ENCODE measurements at regions not wholly inside any gene's neighbourhood (a gene's known extent, or its start where the extent isn't known, plus 50 kb on each side); places are given as distances from the start of the nearest gene placed in this dataset.

GRCh38 chr1:164051782-164052181, 507.2 kb upstream of the PBX1 start:
- no peak for TF ChIP-seq CTCF (IDR thresholded peaks at IDR 0.05; ENCODE audit: control extremely low read depth, extremely low read depth, low read depth, missing control alignments)
- ChIA-PET POLR2A (no interaction called here), CTCF (no interaction called here)
- DNase-seq (ENCODE audit: extremely low spot score), result no peak

GRCh38 chr1:164054331-164054730, 504.7 kb upstream of the PBX1 start:
- POLR2A ChIA-PET, result no interaction called here
- CTCF ChIA-PET, result interaction anchor here (1.1 kb wide), 1 partner anchor 14 kb away, joined by 3 read pairs; no protein-coding TSS in a partner anchor

GRCh38 chr1:164058198-164058597, 500.8 kb upstream of the PBX1 start:
- DNase-seq (ENCODE audit: extremely low spot score), result no peak
- no peak for TF ChIP-seq CTCF (IDR thresholded peaks at IDR 0.05; ENCODE audit: control extremely low read depth, extremely low read depth, low read depth, missing control alignments)
- ChIA-PET CTCF (no interaction called here), POLR2A (no interaction called here)

More at GRCh38 chr1:164054331-164054730, 504.7 kb upstream of the PBX1 start:
- no peak for DNase-seq (ENCODE audit: extremely low spot score)
- TF ChIP-seq CTCF (IDR thresholded peaks at IDR 0.05; ENCODE audit: control extremely low read depth, extremely low read depth, low read depth, missing control alignments), result no peak

- CTCF ChIA-PET, result no interaction called here
Measured at GRCh38 chr1:164061528-164061927, 497.5 kb upstream of the PBX1 start.

GRCh38 chr1:164064501-164064900, 494.5 kb upstream of the PBX1 start:
- CTCF ChIA-PET, result no interaction called here
- DNase-seq (ENCODE audit: extremely low spot score), result no peak
- TF ChIP-seq CTCF (IDR thresholded peaks at IDR 0.05; ENCODE audit: control extremely low read depth, extremely low read depth, low read depth, missing control alignments), result no peak
- POLR2A ChIA-PET, result no interaction called here

More at GRCh38 chr1:164061528-164061927, 497.5 kb upstream of the PBX1 start:
- DNase-seq (ENCODE audit: extremely low spot score), result no peak
- POLR2A ChIA-PET, result no interaction called here
- TF ChIP-seq CTCF (IDR thresholded peaks at IDR 0.05; ENCODE audit: control extremely low read depth, extremely low read depth, low read depth, missing control alignments), result no peak

GRCh38 chr1:164071288-164071687, 487.7 kb upstream of the PBX1 start:
- no peak for DNase-seq (ENCODE audit: extremely low spot score)
- ChIA-PET POLR2A (no interaction called here), CTCF (no interaction called here)
- TF ChIP-seq CTCF (IDR thresholded peaks at IDR 0.05; ENCODE audit: control extremely low read depth, extremely low read depth, low read depth, missing control alignments), result no peak

- CTCF ChIA-PET, result interaction anchor here (1.4 kb wide), 1 partner anchor 19 kb away, joined by 3 read pairs; no protein-coding TSS in a partner anchor
- POLR2A ChIA-PET, result no interaction called here
Measured at GRCh38 chr1:164086832-164087231, 472.2 kb upstream of the PBX1 start.

More at GRCh38 chr1:164086832-164087231, 472.2 kb upstream of the PBX1 start:
- DNase-seq (ENCODE audit: extremely low spot score), result no peak
- TF ChIP-seq CTCF (IDR thresholded peaks at IDR 0.05; ENCODE audit: control extremely low read depth, extremely low read depth, low read depth, missing control alignments), result no peak
